H9 (cell line): ENCODE measurements at regions not wholly inside any gene's neighbourhood (a gene's known extent, or its start where the extent isn't known, plus 50 kb on each side); places are given as distances from the start of the nearest gene placed in this dataset.

Source experiments
- DNase-seq: peaks from one replicate; pipeline ENCODE4 v3.0.0-alpha.2; 2017
- H2AFZ ChIP-seq: one replicate; pipeline ENCODE4 v1.6.1; 2013; ENCODE audit warnings: mild to moderate bottlenecking, low read length, control low read depth, moderate library complexity
- H2AK5ac ChIP-seq: 2 replicates; pipeline ENCODE4 v1.6.1; 2013; ENCODE audit warnings: low read length, control low read depth, mixed read lengths; ENCODE audit not compliant: insufficient read length
- H2BK120ac ChIP-seq: one replicate; pipeline ENCODE4 v1.6.1; 2013; ENCODE audit warnings: low read depth, mild to moderate bottlenecking, low read length, control low read depth, inconsistent platforms; ENCODE audit not compliant: poor library complexity, severe bottlenecking
- H2BK12ac ChIP-seq: 2 replicates; pipeline ENCODE4 v1.6.1; 2013; ENCODE audit warnings: low read length, control low read depth, mixed read lengths, low read depth; ENCODE audit not compliant: insufficient read length
- H2BK15ac ChIP-seq: 2 replicates; pipeline ENCODE4 v1.6.1; 2013; ENCODE audit warnings: low read depth, low read length, control low read depth
- H2BK20ac ChIP-seq: one replicate; pipeline ENCODE4 v1.6.1; 2013; ENCODE audit warnings: low read depth, mild to moderate bottlenecking, low read length, control low read depth, inconsistent platforms; ENCODE audit not compliant: poor library complexity, severe bottlenecking
- H2BK5ac ChIP-seq: 2 replicates; pipeline ENCODE4 v1.6.1; 2013; ENCODE audit warnings: low read length, control low read depth, mixed read lengths; ENCODE audit not compliant: insufficient read length
- H3K14ac ChIP-seq: 2 replicates; pipeline ENCODE4 v1.6.1; 2013; ENCODE audit warnings: low read length, control low read depth; ENCODE audit not compliant: insufficient read depth
- H3K18ac ChIP-seq: 2 replicates; pipeline ENCODE4 v1.6.1; 2013; ENCODE audit warnings: low read depth, mild to moderate bottlenecking, mixed read lengths, low read length, control low read depth; ENCODE audit not compliant: insufficient read length
- H3K23ac ChIP-seq: 2 replicates; pipeline ENCODE4 v1.6.1; 2013; ENCODE audit warnings: low read length, control low read depth, mixed read lengths, low read depth; ENCODE audit not compliant: insufficient read length
- H3K23me2 ChIP-seq: 2 replicates; pipeline ENCODE4 v1.6.1; 2013; ENCODE audit warnings: low read depth, mild to moderate bottlenecking, mixed read lengths, low read length, control low read depth; ENCODE audit not compliant: insufficient read length, poor library complexity, severe bottlenecking
- H3K27ac ChIP-seq: 2 replicates; pipeline ENCODE4 v1.5.1; 2013; ENCODE audit warnings: low read length, control low read depth, mixed read lengths, low read depth; ENCODE audit not compliant: insufficient read length
- H3K27me3 ChIP-seq: 2 replicates; pipeline ENCODE4 v1.6.1; 2013; ENCODE audit warnings: low read length, control low read depth, inconsistent platforms; ENCODE audit not compliant: insufficient read depth
- H3K4ac ChIP-seq: 2 replicates; pipeline ENCODE4 v1.6.1; 2013; ENCODE audit warnings: low read depth, mild to moderate bottlenecking, control low read depth, inconsistent platforms, low read length, moderate library complexity
- H3K4me1 ChIP-seq: 2 replicates; pipeline ENCODE4 v1.6.1; 2013; ENCODE audit warnings: low read length, control low read depth, inconsistent platforms; ENCODE audit not compliant: insufficient read depth
- H3K4me2 ChIP-seq: 2 replicates; pipeline ENCODE4 v1.6.1; 2013; ENCODE audit warnings: low read length, control low read depth, mixed read lengths; ENCODE audit not compliant: insufficient read length, insufficient read depth
- H3K56ac ChIP-seq: 2 replicates; pipeline ENCODE4 v1.6.1; 2013; ENCODE audit warnings: low read depth, mild to moderate bottlenecking, mixed read lengths, low read length, control low read depth; ENCODE audit not compliant: insufficient read length
- H3K79me1 ChIP-seq: 2 replicates; pipeline ENCODE4 v1.6.1; 2013; ENCODE audit warnings: low read depth, mild to moderate bottlenecking, moderate library complexity, low read length, control low read depth, inconsistent platforms; ENCODE audit not compliant: insufficient read depth, poor library complexity, severe bottlenecking
- H3K79me2 ChIP-seq: 2 replicates; pipeline ENCODE4 v1.6.1; 2013; ENCODE audit warnings: low read length, control low read depth, inconsistent platforms; ENCODE audit not compliant: insufficient read depth
- H3K9ac ChIP-seq: 2 replicates; pipeline ENCODE4 v1.6.1; 2013; ENCODE audit warnings: low read length, control low read depth, mixed read lengths; ENCODE audit not compliant: insufficient read length; ENCODE audit errors: extremely low read depth
- H3K9me3 ChIP-seq: one replicate; pipeline ENCODE4 v1.6.1; 2013; ENCODE audit warnings: low read depth, low read length, inconsistent platforms; ENCODE audit not compliant: control insufficient read depth
- H3T11ph ChIP-seq: one replicate; pipeline ENCODE4 v1.6.1; 2013; ENCODE audit warnings: mild to moderate bottlenecking, low read length, control low read depth, inconsistent platforms
- H4K20me1 ChIP-seq: one replicate; pipeline ENCODE4 v1.6.1; 2013; ENCODE audit not compliant: control insufficient read depth, insufficient read length, insufficient read depth
- H4K5ac ChIP-seq: 2 replicates; pipeline ENCODE4 v1.6.1; 2013; ENCODE audit warnings: low read depth, mild to moderate bottlenecking, mixed read lengths, low read length, control low read depth; ENCODE audit not compliant: insufficient read length
- H4K8ac ChIP-seq: replicated peaks from 2 replicates; pipeline ENCODE4 v1.6.1; 2013; ENCODE audit warnings: low read length, control low read depth, mixed read lengths, low read depth; ENCODE audit not compliant: insufficient read length
- H4K91ac ChIP-seq: 2 replicates; pipeline ENCODE4 v1.6.1; 2013; ENCODE audit warnings: low read depth, mild to moderate bottlenecking, moderate library complexity, mixed read lengths, low read length, control low read depth; ENCODE audit not compliant: insufficient read length
- H3K27ac Mint-ChIP-seq, 3 experiments: 2 replicates in 2 of 3; 3 replicates in 1 of 3; pipeline ENCODE4 v1.8.0; 2020 to 2021; ENCODE audit warnings: mixed read lengths in 3 of 3, mild to moderate bottlenecking in 1 of 3, moderate library complexity in 1 of 3
- H3K27me3 Mint-ChIP-seq: 2 replicates; pipeline ENCODE4 v1.8.0; 2021; ENCODE audit warnings: low read depth, mild to moderate bottlenecking, moderate library complexity, mixed read lengths
- H3K36me3 Mint-ChIP-seq, 3 experiments: 2 replicates in 2 of 3; 3 replicates in 1 of 3; pipeline ENCODE4 v1.8.0; 2020 to 2021; ENCODE audit warnings: low read depth in 3 of 3, mixed read lengths in 3 of 3; ENCODE audit not compliant: insufficient read depth in 1 of 3
- H3K4me1 Mint-ChIP-seq, 2 experiments: 2 replicates each; pipeline ENCODE4 v1.8.0; 2020; ENCODE audit warnings: mixed read lengths in 2 of 2
- H3K4me3 Mint-ChIP-seq, 2 experiments: 2 replicates in 1 of 2; 3 replicates in 1 of 2; pipeline ENCODE4 v1.8.0; 2020 to 2021; ENCODE audit warnings: mild to moderate bottlenecking in 2 of 2, mixed read lengths in 2 of 2, moderate library complexity in 1 of 2
- H3K9me3 Mint-ChIP-seq, 2 experiments: 2 replicates in 1 of 2; 3 replicates in 1 of 2; pipeline ENCODE4 v1.8.0; 2020; ENCODE audit warnings: mild to moderate bottlenecking in 2 of 2, mixed read lengths in 2 of 2, moderate library complexity in 1 of 2
- WGBS: extraction: QIAGEN DNeasy Blood & Tissue Kit; methylation state at CpG from one replicate; pipeline ENCODE4 v1.1.7; 2013; ENCODE audit warnings: missing lambda C conversion rate, low lambda C conversion rate, mixed read lengths; ENCODE audit not compliant: insufficient read length; ENCODE audit errors: extremely low coverage; 5-methylcytosine and 5-hydroxymethylcytosine counted together
- TF ChIP-seq, protein P1 (sequence below): fragments of 200-600 bp; sonication (generic); conservative IDR thresholded peaks from 3 replicates; pipeline ENCODE4 v1.8.0; 2021; ENCODE audit warnings: antibody characterized with exemption, mild to moderate bottlenecking

GRCh38 chr14:99058542-99058941 lies 213.5 kb downstream of the BCL11B start:
- no peaks in the 10 kb centered on the region; the same call in 1 of the 2 replicates for H3K27me3 Mint-ChIP-seq
- H3K4ac ChIP-seq: no peak overlapping the region

More at GRCh38 chr14:99058542-99058941, 213.5 kb downstream of the BCL11B start:
- H2AK5ac ChIP-seq: no peak overlapping the region
- no peak overlapping the region for H2BK5ac ChIP-seq
- no peak for DNase-seq
- Mint-ChIP-seq H3K36me3 (no peaks in the 10 kb centered on the region; a peak in 1 of 7 replicates), H3K4me1 (no peaks in the 10 kb centered on the region), H3K9me3 (no peaks in the 10 kb centered on the region), H3K4me3 (no peak overlapping the region), H3K27ac (no peak overlapping the region)
- no peak overlapping the region for H3K56ac ChIP-seq
- TF ChIP-seq, protein P1, sequence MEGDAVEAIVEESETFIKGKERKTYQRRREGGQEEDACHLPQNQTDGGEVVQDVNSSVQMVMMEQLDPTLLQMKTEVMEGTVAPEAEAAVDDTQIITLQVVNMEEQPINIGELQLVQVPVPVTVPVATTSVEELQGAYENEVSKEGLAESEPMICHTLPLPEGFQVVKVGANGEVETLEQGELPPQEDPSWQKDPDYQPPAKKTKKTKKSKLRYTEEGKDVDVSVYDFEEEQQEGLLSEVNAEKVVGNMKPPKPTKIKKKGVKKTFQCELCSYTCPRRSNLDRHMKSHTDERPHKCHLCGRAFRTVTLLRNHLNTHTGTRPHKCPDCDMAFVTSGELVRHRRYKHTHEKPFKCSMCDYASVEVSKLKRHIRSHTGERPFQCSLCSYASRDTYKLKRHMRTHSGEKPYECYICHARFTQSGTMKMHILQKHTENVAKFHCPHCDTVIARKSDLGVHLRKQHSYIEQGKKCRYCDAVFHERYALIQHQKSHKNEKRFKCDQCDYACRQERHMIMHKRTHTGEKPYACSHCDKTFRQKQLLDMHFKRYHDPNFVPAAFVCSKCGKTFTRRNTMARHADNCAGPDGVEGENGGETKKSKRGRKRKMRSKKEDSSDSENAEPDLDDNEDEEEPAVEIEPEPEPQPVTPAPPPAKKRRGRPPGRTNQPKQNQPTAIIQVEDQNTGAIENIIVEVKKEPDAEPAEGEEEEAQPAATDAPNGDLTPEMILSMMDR: no peak
- no peak overlapping the region for H3K14ac ChIP-seq
- H2BK15ac ChIP-seq: no peak overlapping the region
- H2BK20ac ChIP-seq: no peak overlapping the region
- H4K20me1 ChIP-seq: no peaks in the 10 kb centered on the region
- H4K5ac ChIP-seq: no peak overlapping the region
- H4K8ac ChIP-seq: no peak overlapping the region
- H2AFZ ChIP-seq: no peak overlapping the region
- no peaks in the 10 kb centered on the region for H3K79me2 ChIP-seq
- H3K4me2 ChIP-seq: no peak overlapping the region
- no peak overlapping the region for H3K27ac ChIP-seq
- no peak overlapping the region for H3K23ac ChIP-seq
- no peaks in the 10 kb centered on the region for H3K79me1 ChIP-seq
- H3T11ph ChIP-seq: no peak overlapping the region
- WGBS: no CpG with 5 or more reads among the region's 8 CpGs
- H3K4me1 ChIP-seq: no peaks in the 10 kb centered on the region
- no peak overlapping the region for H2BK12ac ChIP-seq
- no peak overlapping the region for H2BK120ac ChIP-seq
- H3K27me3 ChIP-seq: no peaks in the 10 kb centered on the region
- no peak overlapping the region for H4K91ac ChIP-seq
- no peak overlapping the region for H3K18ac ChIP-seq
- no peak overlapping the region for H3K9ac ChIP-seq
- no peaks in the 10 kb centered on the region for H3K9me3 ChIP-seq
- H3K23me2 ChIP-seq: no peaks in the 10 kb centered on the region
